ENCODE measurements at regions not wholly inside any gene's neighbourhood (a gene's known extent, or its start where the extent isn't known, plus 50 kb on each side); places are given as distances from the start of the nearest gene placed in this dataset.

DNA sequence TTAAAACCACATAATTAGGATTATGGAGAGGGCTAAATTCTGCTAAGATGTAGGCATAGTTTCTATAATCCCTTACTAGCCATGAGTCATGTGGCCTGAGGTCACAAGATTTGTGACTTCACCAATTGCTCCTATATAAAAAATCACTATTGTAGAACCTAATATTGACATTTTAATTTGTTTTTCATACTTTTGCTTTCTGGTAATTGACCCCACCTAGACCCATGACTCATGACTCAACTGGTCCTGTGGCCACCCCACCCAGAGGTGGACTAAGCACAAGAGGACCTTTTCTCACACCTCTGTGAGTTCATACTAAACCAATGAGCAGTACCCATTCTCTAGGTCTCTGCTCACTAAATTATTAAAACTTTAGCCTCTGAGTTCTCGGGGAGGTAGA is 1567.5 kb upstream of the LRRTM1 start:
- no peaks in the 10 kb centered on the region for H3K27me3 ChIP-seq
- DNase-seq (ENCODE audit: low spot score in 2 of 2), result no peak
- no peak overlapping the region for H3K27ac ChIP-seq
- no peaks in the 10 kb centered on the region for H3K4me1 ChIP-seq
- H3K36me3 ChIP-seq, result no peaks in the 10 kb centered on the region
- TF ChIP-seq CTCF (IDR thresholded peaks at IDR 0.05) (no peak), POLR2AphosphoS5 (IDR thresholded peaks at IDR 0.05) (no peak), POLR2A (IDR thresholded peaks at IDR 0.05) (no peak)
- intact Hi-C loops (cut with DNase I; ENCODE audit: low total_unique reads), result no loop called here
- no peaks in the 10 kb centered on the region for H3K9me3 ChIP-seq
- H3K4me3 ChIP-seq, result no peak overlapping the region

DNA sequence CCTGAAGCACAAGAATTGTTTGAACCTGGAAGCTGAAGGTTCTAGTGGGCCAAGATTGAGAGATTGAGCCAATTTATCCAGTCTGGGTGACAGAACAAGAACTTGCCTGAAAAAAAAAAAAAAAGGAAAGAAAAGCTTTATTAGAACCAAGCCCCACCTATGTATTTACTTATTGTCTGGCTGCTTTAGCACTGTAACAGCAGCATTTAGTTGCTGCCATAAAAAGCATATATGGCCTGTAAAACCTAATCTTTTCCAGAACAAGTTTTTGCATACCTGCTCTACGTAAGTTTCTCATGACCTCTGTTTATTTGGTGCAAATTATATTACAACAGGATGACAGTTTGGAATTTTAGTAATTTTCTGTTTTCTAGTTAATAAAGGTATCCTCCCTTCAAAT is 1565.6 kb upstream of the LRRTM1 start:
- Histone ChIP-seq H3K27ac (no peak overlapping the region), H3K4me1 (no peaks in the 10 kb centered on the region), H3K27me3 (no peaks in the 10 kb centered on the region), H3K9me3 (no peaks in the 10 kb centered on the region), H3K36me3 (no peaks in the 10 kb centered on the region), H3K4me3 (no peak overlapping the region)
- TF ChIP-seq CTCF (IDR thresholded peaks at IDR 0.05) (no peak), POLR2A (IDR thresholded peaks at IDR 0.05) (no peak), POLR2AphosphoS5 (IDR thresholded peaks at IDR 0.05) (no peak)
- intact Hi-C loops (cut with DNase I; ENCODE audit: low total_unique reads), result no loop called here
- DNase-seq (ENCODE audit: low spot score in 2 of 2), result no peak

DNA sequence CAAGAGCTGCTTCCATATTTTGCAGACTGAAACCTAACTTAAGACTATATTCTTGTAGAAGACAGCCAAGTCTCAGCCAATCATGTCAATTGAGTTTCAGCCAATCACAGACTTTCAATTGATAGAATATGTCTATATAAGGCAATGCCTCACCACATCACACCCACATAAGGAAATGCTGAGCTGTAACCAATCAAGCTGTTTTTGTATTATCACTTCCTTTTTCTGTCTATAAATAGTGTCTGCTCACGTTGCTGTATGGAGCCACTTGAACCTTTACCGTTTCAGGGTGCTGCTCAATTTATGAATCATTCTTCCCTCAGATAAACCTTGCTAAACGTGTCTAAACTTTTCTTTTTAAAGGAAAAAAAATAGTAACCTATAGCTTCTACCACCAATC is 1554.4 kb upstream of the LRRTM1 start:
- no peak for DNase-seq (ENCODE audit: low spot score in 2 of 2)
- TF ChIP-seq POLR2A (IDR thresholded peaks at IDR 0.05), result no peak
- TF ChIP-seq POLR2AphosphoS5 (IDR thresholded peaks at IDR 0.05), result no peak
- TF ChIP-seq CTCF (IDR thresholded peaks at IDR 0.05), result no peak
- H3K27me3 ChIP-seq, result no peaks in the 10 kb centered on the region
- H3K9me3 ChIP-seq, result no peaks in the 10 kb centered on the region
- H3K36me3 ChIP-seq, result no peaks in the 10 kb centered on the region
- H3K4me3 ChIP-seq, result no peak overlapping the region
- no peaks in the 10 kb centered on the region for H3K4me1 ChIP-seq
- H3K27ac ChIP-seq, result no peak overlapping the region
- intact Hi-C loops (cut with DNase I; ENCODE audit: low total_unique reads), result no loop called here

DNA sequence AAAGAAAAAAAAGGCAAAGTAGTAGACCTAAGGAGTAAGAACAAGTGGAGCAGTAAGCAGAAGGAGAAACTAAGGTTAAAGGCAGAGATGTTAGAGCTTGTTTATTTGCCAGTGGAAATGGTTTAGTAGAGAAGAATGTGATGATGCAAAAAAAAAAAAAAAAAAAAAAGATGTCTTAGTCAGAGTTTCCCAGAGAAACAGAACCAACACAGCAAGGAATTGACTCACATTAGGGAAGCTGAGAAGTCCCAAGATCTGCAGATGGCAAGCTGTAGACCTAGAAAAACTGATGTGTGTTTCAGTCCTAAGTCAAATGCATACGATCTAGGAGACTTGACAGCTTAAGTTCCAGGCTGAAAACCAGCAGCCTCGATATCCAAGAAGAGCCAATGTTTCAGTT is 1548.8 kb upstream of the LRRTM1 start:
- no peaks in the 10 kb centered on the region for H3K9me3 ChIP-seq
- DNase-seq (ENCODE audit: low spot score in 2 of 2), result no peak
- H3K36me3 ChIP-seq, result no peaks in the 10 kb centered on the region
- H3K4me1 ChIP-seq, result no peaks in the 10 kb centered on the region
- no peaks in the 10 kb centered on the region for H3K27me3 ChIP-seq
- no peak for TF ChIP-seq POLR2AphosphoS5 (IDR thresholded peaks at IDR 0.05)
- intact Hi-C loops (cut with DNase I; ENCODE audit: low total_unique reads), result no loop called here
- H3K27ac ChIP-seq, result no peak overlapping the region
- no peak overlapping the region for H3K4me3 ChIP-seq

- intact Hi-C loops (cut with DNase I; ENCODE audit: low total_unique reads), result no loop called here
- H3K27ac ChIP-seq, result no peak overlapping the region
- H3K36me3 ChIP-seq, result no peaks in the 10 kb centered on the region
- no peak for TF ChIP-seq POLR2A (IDR thresholded peaks at IDR 0.05)
- TF ChIP-seq POLR2AphosphoS5 (IDR thresholded peaks at IDR 0.05), result no peak
- H3K9me3 ChIP-seq, result no peaks in the 10 kb centered on the region
- H3K27me3 ChIP-seq, result no peaks in the 10 kb centered on the region
- H3K4me3 ChIP-seq, result no peak overlapping the region
- H3K4me1 ChIP-seq, result no peaks in the 10 kb centered on the region
- no peak for DNase-seq (ENCODE audit: low spot score in 2 of 2)
Observed at GRCh38 chr2:81852651-81853050, 1548.1 kb upstream of the LRRTM1 start.

DNA sequence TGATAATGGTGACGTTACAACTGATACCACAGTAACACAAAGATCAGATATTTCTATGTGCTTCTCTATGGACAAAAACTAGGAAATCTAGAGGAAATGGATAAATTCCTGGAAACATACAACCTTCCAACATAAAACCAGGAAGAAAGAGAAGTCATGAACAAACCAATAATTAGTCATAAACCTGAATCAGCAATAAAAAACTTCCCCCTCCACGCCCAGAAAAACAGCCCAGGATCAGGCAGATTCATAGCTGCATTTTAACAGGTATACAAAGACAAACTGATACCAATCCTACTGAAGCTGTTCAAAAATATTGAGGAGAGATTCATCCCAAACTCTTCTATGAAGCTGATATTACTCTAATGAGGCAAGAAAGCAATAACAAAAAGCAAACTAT is 1535.2 kb upstream of the LRRTM1 start:
- no peak overlapping the region for H3K4me3 ChIP-seq
- TF ChIP-seq CTCF (IDR thresholded peaks at IDR 0.05), result no peak
- no peak for TF ChIP-seq POLR2AphosphoS5 (IDR thresholded peaks at IDR 0.05)
- TF ChIP-seq POLR2A (IDR thresholded peaks at IDR 0.05), result no peak
- no peak overlapping the region for H3K27ac ChIP-seq
- H3K4me1 ChIP-seq, result no peaks in the 10 kb centered on the region
- no peak for DNase-seq (ENCODE audit: low spot score in 2 of 2)
- no peaks in the 10 kb centered on the region for H3K27me3 ChIP-seq
- intact Hi-C loops (cut with DNase I; ENCODE audit: low total_unique reads), result loop anchor here (5.0 kb wide), 1 partner anchor 197 kb away; no protein-coding TSS in a partner anchor
- H3K36me3 ChIP-seq, result no peaks in the 10 kb centered on the region
- H3K9me3 ChIP-seq, result no peaks in the 10 kb centered on the region

All from breast epithelium (tissue), 4 donors.